ENCODE measurements at regions not wholly inside any gene's neighbourhood (a gene's known extent, or its start where the extent isn't known, plus 50 kb on each side); places are given as distances from the start of the nearest gene placed in this dataset.

DNA sequence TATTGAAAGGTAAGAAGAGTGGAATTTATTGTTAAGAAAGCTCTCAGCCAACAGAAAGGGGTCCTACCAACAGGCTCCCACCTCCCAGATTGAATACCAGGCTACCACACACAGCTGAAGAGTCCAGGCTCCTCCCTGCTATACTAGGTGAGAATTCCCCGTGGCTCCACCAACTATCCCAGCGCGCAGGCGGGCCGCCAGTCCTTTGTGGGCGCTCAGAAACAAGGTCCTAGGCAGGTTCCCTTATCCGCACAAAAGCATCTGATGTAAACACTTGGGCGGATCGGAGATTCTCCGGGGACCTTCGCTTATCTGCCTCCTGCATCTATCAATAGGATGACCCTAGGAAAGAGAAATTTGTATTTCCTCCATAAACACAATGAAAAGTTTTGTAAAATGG, 423.9 kb upstream of the ADGRL4 start:
- TF ChIP-seq, protein P1, sequence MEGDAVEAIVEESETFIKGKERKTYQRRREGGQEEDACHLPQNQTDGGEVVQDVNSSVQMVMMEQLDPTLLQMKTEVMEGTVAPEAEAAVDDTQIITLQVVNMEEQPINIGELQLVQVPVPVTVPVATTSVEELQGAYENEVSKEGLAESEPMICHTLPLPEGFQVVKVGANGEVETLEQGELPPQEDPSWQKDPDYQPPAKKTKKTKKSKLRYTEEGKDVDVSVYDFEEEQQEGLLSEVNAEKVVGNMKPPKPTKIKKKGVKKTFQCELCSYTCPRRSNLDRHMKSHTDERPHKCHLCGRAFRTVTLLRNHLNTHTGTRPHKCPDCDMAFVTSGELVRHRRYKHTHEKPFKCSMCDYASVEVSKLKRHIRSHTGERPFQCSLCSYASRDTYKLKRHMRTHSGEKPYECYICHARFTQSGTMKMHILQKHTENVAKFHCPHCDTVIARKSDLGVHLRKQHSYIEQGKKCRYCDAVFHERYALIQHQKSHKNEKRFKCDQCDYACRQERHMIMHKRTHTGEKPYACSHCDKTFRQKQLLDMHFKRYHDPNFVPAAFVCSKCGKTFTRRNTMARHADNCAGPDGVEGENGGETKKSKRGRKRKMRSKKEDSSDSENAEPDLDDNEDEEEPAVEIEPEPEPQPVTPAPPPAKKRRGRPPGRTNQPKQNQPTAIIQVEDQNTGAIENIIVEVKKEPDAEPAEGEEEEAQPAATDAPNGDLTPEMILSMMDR (IDR thresholded peaks at IDR 0.05; ENCODE audit: control extremely low read depth in 1 of 3, insufficient read depth in 1 of 3, low read depth in 1 of 3, low read length in 3 of 3), result no peak
- no peak for TF ChIP-seq SIX5 (IDR thresholded peaks at IDR 0.05; ENCODE audit: low read depth, low read length)
- TF ChIP-seq PHF8 (conservative IDR thresholded peaks at IDR 0.05; ENCODE audit: low read depth, low read length), result no peak
- no peak for TF ChIP-seq MAFK (IDR thresholded peaks at IDR 0.05; ENCODE audit: low read depth, low read length)
- TF ChIP-seq EGR1 (IDR thresholded peaks at IDR 0.05; ENCODE audit: borderline replicate concordance, low read depth, low read length), result no peak
- TF ChIP-seq POLR2AphosphoS5 (IDR thresholded peaks at IDR 0.05; ENCODE audit: low read depth, low read length), result no peak
- TF ChIP-seq, protein P2, sequence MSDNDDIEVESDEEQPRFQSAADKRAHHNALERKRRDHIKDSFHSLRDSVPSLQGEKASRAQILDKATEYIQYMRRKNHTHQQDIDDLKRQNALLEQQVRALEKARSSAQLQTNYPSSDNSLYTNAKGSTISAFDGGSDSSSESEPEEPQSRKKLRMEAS (IDR thresholded peaks at IDR 0.05), result no peak
- TF ChIP-seq ZNF274 (IDR thresholded peaks at IDR 0.05; ENCODE audit: borderline replicate concordance, extremely low read depth, low read length), result no peak

All from H1 (cell line).